HFF-Myc (cell line): ENCODE measurements at regions not wholly inside any gene's neighbourhood (a gene's known extent, or its start where the extent isn't known, plus 50 kb on each side); places are given as distances from the start of the nearest gene placed in this dataset.

Experiments
- DNase-seq: peaks from one replicate; pipeline ENCODE4 v3.0.0-alpha.2; 2011; ENCODE audit warnings: low read depth; ENCODE audit errors: extremely low read depth
- H3K4me3 ChIP-seq: replicated peaks from 2 replicates; pipeline ENCODE4 v1.5.1; 2011; ENCODE audit warnings: low read depth, mild to moderate bottlenecking, control low read depth, low read length
- TF ChIP-seq, protein P1 (sequence below): IDR thresholded peaks from 2 replicates; pipeline ENCODE4 v1.5.1; 2012; ENCODE audit warnings: mild to moderate bottlenecking, low read depth, low read length, control low read depth; ENCODE audit errors: missing control alignments

DNA sequence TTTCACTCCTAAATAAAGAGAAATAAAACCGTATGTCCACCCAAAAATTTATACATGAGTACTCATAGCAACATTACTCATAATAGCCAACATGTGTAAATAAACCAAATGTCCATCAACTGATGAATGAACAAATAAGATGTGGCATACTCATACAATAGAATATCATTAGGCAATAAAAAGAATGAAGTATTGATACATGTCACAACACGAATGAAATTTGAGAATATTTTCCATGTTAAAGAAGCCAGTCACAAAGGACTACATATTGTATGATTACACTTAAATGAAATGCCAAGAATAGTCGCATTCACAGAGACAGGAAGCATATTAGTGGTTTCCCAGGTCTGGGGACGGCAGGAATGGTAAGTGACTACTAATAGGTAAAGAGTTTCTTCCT lies 869.2 kb downstream of the IGSF11 start:
- TF ChIP-seq, protein P1, sequence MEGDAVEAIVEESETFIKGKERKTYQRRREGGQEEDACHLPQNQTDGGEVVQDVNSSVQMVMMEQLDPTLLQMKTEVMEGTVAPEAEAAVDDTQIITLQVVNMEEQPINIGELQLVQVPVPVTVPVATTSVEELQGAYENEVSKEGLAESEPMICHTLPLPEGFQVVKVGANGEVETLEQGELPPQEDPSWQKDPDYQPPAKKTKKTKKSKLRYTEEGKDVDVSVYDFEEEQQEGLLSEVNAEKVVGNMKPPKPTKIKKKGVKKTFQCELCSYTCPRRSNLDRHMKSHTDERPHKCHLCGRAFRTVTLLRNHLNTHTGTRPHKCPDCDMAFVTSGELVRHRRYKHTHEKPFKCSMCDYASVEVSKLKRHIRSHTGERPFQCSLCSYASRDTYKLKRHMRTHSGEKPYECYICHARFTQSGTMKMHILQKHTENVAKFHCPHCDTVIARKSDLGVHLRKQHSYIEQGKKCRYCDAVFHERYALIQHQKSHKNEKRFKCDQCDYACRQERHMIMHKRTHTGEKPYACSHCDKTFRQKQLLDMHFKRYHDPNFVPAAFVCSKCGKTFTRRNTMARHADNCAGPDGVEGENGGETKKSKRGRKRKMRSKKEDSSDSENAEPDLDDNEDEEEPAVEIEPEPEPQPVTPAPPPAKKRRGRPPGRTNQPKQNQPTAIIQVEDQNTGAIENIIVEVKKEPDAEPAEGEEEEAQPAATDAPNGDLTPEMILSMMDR, result no peak
- H3K4me3 ChIP-seq, result no peak overlapping the region
- no peak for DNase-seq

DNA sequence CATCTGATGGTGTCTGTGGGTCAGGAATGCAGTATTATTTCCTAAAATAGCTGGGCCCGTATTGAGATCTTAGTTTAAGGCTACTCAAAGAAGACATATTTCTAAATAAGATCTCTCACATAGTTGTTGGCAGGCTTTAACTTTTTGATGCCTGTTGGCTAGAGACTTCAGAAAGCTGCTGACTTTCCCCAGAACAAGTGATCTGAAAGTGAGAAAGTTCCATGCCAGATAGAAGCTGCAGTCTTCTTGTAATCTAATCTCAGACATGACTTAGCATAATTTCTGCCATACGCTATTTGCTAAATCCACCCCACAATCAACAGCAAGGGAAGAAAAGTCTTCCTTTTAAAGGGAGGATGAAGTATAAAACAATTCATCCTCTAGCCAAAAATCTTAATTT lies 867.1 kb downstream of the IGSF11 start:
- TF ChIP-seq, protein P1, result no peak
- no peak overlapping the region for H3K4me3 ChIP-seq
- DNase-seq, result no peak

DNA sequence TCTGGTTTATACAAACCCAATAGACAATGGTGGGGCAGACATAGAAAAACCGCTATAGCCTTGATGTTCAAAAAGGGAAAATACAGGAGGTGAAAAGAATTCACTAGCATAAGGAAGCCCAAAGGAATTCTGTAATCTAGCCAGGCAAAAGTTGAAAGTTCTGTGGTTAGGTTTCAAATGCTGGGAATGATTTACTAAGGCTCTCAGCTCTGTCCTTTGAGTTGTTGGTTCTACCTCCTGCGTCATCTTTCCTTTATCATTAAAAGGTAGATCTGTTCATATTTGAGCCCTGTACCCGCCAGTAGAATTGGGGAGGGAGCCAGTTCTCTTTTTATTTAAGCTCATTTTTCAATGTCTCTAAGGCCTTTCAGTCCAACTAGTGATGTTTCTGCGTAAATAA lies 866.5 kb downstream of the IGSF11 start:
- DNase-seq, result no peak
- H3K4me3 ChIP-seq, result no peak overlapping the region
- TF ChIP-seq, protein P1, result no peak

DNA sequence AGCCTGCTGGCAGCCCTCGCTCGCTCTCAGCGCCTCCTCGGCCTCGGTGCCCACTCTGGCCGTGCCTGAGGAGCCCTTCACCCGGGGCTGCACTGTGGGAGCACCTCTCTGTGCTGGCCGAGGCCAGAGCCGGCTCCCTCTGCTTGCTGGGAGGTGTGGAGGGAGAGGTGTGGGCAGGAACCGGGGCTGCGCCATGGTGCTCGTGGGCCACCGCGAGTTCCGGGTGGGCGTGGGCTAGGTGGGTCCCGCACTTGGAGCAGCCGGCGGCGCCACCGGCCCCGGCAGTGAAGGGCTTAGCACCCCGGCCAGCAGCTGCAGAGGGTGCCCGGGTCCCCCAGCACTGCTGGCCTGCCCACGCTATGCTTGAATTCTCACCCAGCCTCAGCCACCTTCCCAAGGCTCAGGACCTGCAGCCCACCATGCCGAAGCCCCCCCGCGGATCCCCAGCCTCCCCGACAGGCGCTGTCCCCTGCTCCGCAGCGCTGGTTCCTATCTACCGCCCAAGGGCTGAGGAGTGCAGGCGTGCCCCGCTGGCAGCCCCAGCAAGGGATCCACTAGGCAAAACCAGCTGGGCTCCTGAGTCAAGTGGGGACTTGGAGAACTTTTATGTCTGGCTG lies 863.3 kb downstream of the IGSF11 start:
- DNase-seq, result no peak
- TF ChIP-seq, protein P1, result no peak
- H3K4me3 ChIP-seq, result no peak overlapping the region

DNA sequence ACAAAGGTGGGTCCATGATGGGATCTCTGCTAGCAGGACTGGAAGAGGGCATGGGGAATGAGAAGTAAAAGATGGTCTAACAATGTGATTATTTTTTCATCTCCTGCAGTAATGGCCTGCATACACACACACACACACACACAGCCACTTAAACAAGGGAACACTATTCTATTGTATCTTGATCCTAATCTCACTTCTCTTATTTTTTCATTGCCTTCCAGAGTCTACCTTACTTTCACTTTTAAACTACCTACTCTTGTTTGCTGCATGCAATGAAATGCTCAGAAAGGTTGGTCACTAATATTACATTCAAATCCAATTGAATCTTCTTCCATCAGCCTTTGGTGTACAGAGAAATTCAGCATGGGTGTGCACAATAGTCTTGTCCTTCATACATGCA lies 853.8 kb downstream of the IGSF11 start:
- no peak overlapping the region for H3K4me3 ChIP-seq
- TF ChIP-seq, protein P1, result no peak
- DNase-seq, result no peak

DNA sequence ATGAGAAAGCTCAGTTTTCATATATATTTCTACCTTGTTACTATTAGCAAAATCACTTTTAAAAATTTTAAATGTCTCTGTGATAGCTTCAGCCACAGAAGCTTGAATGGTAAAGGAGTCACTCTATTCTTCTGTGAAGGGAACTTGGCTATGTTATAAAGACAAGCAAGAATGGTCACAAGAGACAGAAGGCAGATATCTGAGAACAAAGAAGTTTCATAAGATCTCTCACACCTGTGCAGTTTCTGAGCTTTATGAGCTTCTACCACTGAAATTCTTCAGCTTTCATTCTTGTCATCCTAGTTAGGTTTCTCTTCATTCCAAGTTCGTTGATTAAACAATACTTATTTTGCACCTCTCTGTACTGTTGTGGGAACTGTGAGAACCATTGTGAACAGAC lies 853.4 kb downstream of the IGSF11 start:
- TF ChIP-seq, protein P1, result no peak
- no peak for DNase-seq
- H3K4me3 ChIP-seq, result no peak overlapping the region

DNA sequence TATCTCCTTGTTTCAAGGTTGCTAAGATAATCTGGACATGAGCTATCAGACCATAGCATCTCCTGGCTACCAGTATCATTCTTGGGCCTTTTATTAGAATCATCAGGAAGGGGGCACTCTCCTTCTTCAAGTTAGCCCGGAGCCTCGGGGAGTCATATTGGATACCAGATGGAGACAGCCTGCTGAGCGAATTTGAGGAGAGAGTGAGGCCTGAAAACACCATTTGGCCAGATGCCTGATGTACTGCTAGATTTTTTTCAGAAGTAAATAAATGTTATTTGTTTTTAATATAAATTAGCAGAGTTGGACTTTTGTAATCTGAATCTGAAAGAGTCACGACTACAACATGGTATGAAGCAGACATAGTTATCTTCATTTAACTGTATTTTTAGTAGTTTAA lies 848.6 kb downstream of the IGSF11 start:
- no peak overlapping the region for H3K4me3 ChIP-seq
- no peak for DNase-seq
- TF ChIP-seq, protein P1, result no peak
